ENCODE measurements at regions not wholly inside any gene's neighbourhood (a gene's known extent, or its start where the extent isn't known, plus 50 kb on each side); places are given as distances from the start of the nearest gene placed in this dataset.
"Not testable (repeated sequence)": the region's sequence is repeated elsewhere in the genome, so short reads cannot be mapped to it uniquely, and the experiment has no call there.

GRCh38 chr1:197841158-197841557 is 61.3 kb upstream of the C1orf53 start:
- no peak overlapping the region for H3K27ac Mint-ChIP-seq
- H3K4me1 Mint-ChIP-seq: no peaks in the 10 kb centered on the region

DNA sequence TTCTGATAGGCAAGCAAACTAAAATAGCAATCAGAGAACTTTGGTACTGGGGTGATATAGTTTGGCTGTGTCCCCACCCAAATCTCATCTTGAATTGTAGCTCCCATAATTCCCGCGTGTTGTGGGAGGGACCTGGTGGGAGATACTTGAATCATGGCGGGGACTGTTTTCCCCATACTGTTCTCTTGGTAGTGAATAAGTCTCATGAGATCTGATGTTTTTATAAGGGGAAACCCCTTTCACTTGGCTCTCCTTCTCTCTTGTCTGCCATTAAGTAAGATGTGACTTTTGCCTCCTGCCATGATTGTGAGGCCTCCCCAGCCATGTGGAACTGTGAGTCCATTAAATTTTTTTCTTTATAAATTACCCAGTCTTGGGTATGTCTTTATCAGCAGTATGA is 62.6 kb upstream of the C1orf53 start:
- H3K9me3 ChIP-seq (ENCODE audit: low read length); H3K9me3 Mint-ChIP-seq; H3K27ac ChIP-seq (ENCODE audit: low read depth, low read length); CTCF ChIA-PET; H3K4me1 Mint-ChIP-seq; H3K36me3 Mint-ChIP-seq; H3K4me3 ChIP-seq (ENCODE audit: low read length); H3K27ac Mint-ChIP-seq; H3K27me3 ChIP-seq (ENCODE audit: insufficient read depth, low read length, poor library complexity, severe bottlenecking); H3K27me3 Mint-ChIP-seq; H3K4me3 Mint-ChIP-seq; DNase-seq; H3K36me3 ChIP-seq (ENCODE audit: insufficient read depth, low read length); POLR2A ChIA-PET; H3K4me1 ChIP-seq (ENCODE audit: insufficient read depth, low read length): not testable (repeated sequence)

More at GRCh38 chr1:197841158-197841557, 61.3 kb upstream of the C1orf53 start:
- Mint-ChIP-seq H3K9me3 (peaks cover 0 to 1% (median 0%) of the 10 kb centered on the region in 5 donors), H3K36me3 (no peaks in the 10 kb centered on the region), H3K27me3 (peaks cover 4 to 7% of the 10 kb centered on the region in 2 donors), H3K4me3 (no peak overlapping the region)
- H3K36me3 ChIP-seq (ENCODE audit: insufficient read depth, low read length): no peaks in the 10 kb centered on the region
- H3K4me3 ChIP-seq (ENCODE audit: low read length): no peak overlapping the region
- DNase-seq: no peak
- POLR2A ChIA-PET: no interaction called here
- H3K27me3 ChIP-seq (ENCODE audit: insufficient read depth, low read length, poor library complexity, severe bottlenecking): no peaks in the 10 kb centered on the region
- H3K9me3 ChIP-seq (ENCODE audit: low read length): no peaks in the 10 kb centered on the region
- CTCF ChIA-PET: no interaction called here
- no peaks in the 10 kb centered on the region for H3K4me1 ChIP-seq (ENCODE audit: insufficient read depth, low read length)
- no peak overlapping the region for H3K27ac ChIP-seq (ENCODE audit: low read depth, low read length)

- no peaks in the 10 kb centered on the region for H3K27me3 ChIP-seq (ENCODE audit: insufficient read depth, low read length, poor library complexity, severe bottlenecking)
- Mint-ChIP-seq H3K9me3 (peaks cover 0 to 3% (median 0%) of the 10 kb centered on the region in 5 donors), H3K4me3 (no peak overlapping the region), H3K4me1 (no peaks in the 10 kb centered on the region), H3K36me3 (peaks cover 0 to 5% (median 0%) of the 10 kb centered on the region in 3 donors), H3K27me3 (no peaks in the 10 kb centered on the region), H3K27ac (no peak overlapping the region)
- no peak overlapping the region for H3K4me3 ChIP-seq (ENCODE audit: low read length)
- no peak for DNase-seq
- H3K9me3 ChIP-seq (ENCODE audit: low read length): no peaks in the 10 kb centered on the region
- H3K36me3 ChIP-seq (ENCODE audit: insufficient read depth, low read length): no peaks in the 10 kb centered on the region
- CTCF ChIA-PET: no interaction called here
- POLR2A ChIA-PET: no interaction called here
- no peaks in the 10 kb centered on the region for H3K4me1 ChIP-seq (ENCODE audit: insufficient read depth, low read length)
- H3K27ac ChIP-seq (ENCODE audit: low read depth, low read length): no peak overlapping the region
Measured at GRCh38 chr1:197838836-197839235, 63.6 kb upstream of the DENND1B start.

DNA sequence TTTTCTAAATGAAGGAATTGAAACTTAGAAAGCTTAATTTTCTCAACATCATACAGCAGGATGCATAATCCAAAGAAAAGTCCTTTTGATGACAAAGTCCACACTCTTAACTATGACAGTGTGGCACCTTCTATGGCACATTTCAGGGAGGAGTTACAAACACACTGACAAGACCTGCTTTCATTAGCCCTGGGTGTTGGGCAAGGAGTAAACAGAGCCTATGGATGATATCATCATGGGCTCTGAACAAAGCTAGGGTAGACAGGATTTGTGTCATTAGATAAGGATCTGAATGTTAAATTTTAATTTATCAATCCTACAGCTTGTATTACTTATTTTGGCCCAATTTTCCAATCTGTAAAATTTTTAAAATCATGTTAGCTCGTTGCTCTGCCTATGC is 62.6 kb upstream of the DENND1B start:
- Mint-ChIP-seq H3K4me3 (no peak overlapping the region), H3K36me3 (peaks cover 0 to 5% (median 0%) of the 10 kb centered on the region in 3 donors), H3K27ac (no peak overlapping the region), H3K9me3 (peaks cover 0 to 5% (median 2%) of the 10 kb centered on the region in 5 donors), H3K27me3 (no peaks in the 10 kb centered on the region), H3K4me1 (no peaks in the 10 kb centered on the region)
- H3K27ac ChIP-seq (ENCODE audit: low read depth, low read length): no peak overlapping the region
- H3K4me1 ChIP-seq (ENCODE audit: insufficient read depth, low read length): no peaks in the 10 kb centered on the region
- no peaks in the 10 kb centered on the region for H3K36me3 ChIP-seq (ENCODE audit: insufficient read depth, low read length)
- H3K9me3 ChIP-seq (ENCODE audit: low read length): no peaks in the 10 kb centered on the region
- no peak for DNase-seq
- ChIA-PET POLR2A (no interaction called here), CTCF (no interaction called here)
- no peak overlapping the region for H3K4me3 ChIP-seq (ENCODE audit: low read length)
- H3K27me3 ChIP-seq (ENCODE audit: insufficient read depth, low read length, poor library complexity, severe bottlenecking): no peaks in the 10 kb centered on the region

DNA sequence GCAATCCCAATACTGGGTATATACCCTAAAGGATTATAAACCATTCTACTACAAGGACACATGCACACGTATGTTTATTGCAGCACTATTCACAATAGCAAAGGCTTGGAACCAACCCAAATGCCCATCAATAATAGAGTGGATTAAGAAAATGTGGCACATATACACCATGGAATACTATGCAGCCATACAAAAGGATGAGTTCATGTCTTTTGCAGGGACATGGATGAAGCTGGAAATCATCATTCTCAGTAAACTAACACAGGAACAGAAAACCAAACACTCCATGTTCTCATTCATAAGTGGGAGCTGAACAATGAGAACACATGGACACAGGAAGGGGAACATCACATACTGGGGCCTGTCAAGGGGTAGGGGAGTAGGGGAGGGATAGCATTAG is 61.1 kb upstream of the DENND1B start:
- H3K9me3 Mint-ChIP-seq; CTCF ChIA-PET; DNase-seq; H3K4me3 Mint-ChIP-seq; H3K36me3 ChIP-seq (ENCODE audit: insufficient read depth, low read length); H3K4me1 Mint-ChIP-seq; H3K27ac Mint-ChIP-seq; H3K27me3 Mint-ChIP-seq; H3K36me3 Mint-ChIP-seq; H3K9me3 ChIP-seq (ENCODE audit: low read length); H3K4me3 ChIP-seq (ENCODE audit: low read length); H3K27ac ChIP-seq (ENCODE audit: low read depth, low read length); H3K4me1 ChIP-seq (ENCODE audit: insufficient read depth, low read length); POLR2A ChIA-PET; H3K27me3 ChIP-seq (ENCODE audit: insufficient read depth, low read length, poor library complexity, severe bottlenecking): not testable (repeated sequence)

GRCh38 chr1:197829011-197829410 is 53.7 kb upstream of the DENND1B start:
- H3K4me3 Mint-ChIP-seq, H3K9me3 Mint-ChIP-seq, CTCF ChIA-PET: not testable (repeated sequence)

DNA sequence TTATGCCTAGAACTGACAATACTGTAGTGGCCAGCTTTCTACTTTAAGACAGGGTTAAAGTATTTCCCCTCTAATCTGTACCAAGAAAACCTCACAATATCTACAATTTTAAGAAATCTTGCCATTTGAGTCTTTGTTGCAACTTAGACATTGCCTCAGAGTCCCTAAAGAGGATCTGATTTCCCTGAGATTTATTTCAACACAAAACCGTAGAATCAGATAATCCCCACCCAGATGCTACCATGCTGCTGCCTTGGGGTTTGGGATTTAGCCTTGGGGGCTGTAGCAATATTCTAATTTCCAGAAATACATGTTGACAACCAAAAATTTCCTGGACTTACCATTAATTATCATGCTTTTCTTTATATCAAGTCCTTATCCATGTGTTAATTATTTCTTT is 50.3 kb upstream of the DENND1B start:
- no peak overlapping the region for H3K27ac ChIP-seq (ENCODE audit: low read depth, low read length)
- H3K36me3 Mint-ChIP-seq: peaks cover 0 to 7% (median 0%) of the 10 kb centered on the region in 3 donors
- CTCF ChIA-PET: no interaction called here
- H3K27ac Mint-ChIP-seq: no peak overlapping the region
- no peaks in the 10 kb centered on the region for H3K4me1 ChIP-seq (ENCODE audit: insufficient read depth, low read length)
- no peak for DNase-seq
- no peaks in the 10 kb centered on the region for H3K4me1 Mint-ChIP-seq
- no peaks in the 10 kb centered on the region for H3K27me3 ChIP-seq (ENCODE audit: insufficient read depth, low read length, poor library complexity, severe bottlenecking)
- no peaks in the 10 kb centered on the region for H3K9me3 Mint-ChIP-seq
- no peak overlapping the region for H3K4me3 Mint-ChIP-seq
- peaks cover 0 to 2% of the 10 kb centered on the region in 2 donors for H3K27me3 Mint-ChIP-seq
- POLR2A ChIA-PET: no interaction called here
- no peaks in the 10 kb centered on the region for H3K36me3 ChIP-seq (ENCODE audit: insufficient read depth, low read length)
- H3K9me3 ChIP-seq (ENCODE audit: low read length): no peaks in the 10 kb centered on the region
- no peak overlapping the region for H3K4me3 ChIP-seq (ENCODE audit: low read length)

More at GRCh38 chr1:197829011-197829410, 53.7 kb upstream of the DENND1B start:
- H3K27me3 Mint-ChIP-seq; H3K9me3 ChIP-seq (ENCODE audit: low read length); H3K36me3 Mint-ChIP-seq; H3K4me3 ChIP-seq (ENCODE audit: low read length); H3K27ac ChIP-seq (ENCODE audit: low read depth, low read length); DNase-seq; POLR2A ChIA-PET; H3K27ac Mint-ChIP-seq; H3K27me3 ChIP-seq (ENCODE audit: insufficient read depth, low read length, poor library complexity, severe bottlenecking); H3K4me1 Mint-ChIP-seq; H3K4me1 ChIP-seq (ENCODE audit: insufficient read depth, low read length); H3K36me3 ChIP-seq (ENCODE audit: insufficient read depth, low read length): not testable (repeated sequence)

All from CD8-positive, alpha-beta memory T cell (primary cell).